ENCODE measurements at regions not wholly inside any gene's neighbourhood (a gene's known extent, or its start where the extent isn't known, plus 50 kb on each side); places are given as distances from the start of the nearest gene placed in this dataset.

GRCh38 chr17:77321649-77322513 lies 181.1 kb downstream of the SEC14L1 start:
- peaks cover 51% of the 10 kb centered on the region for H3K4me1 ChIP-seq (ENCODE audit: low read depth, poor library complexity, severe bottlenecking)

GRCh38 chr17:77322514-77323412 lies 182.0 kb downstream of the SEC14L1 start:
- no peak overlapping the region for H3K27ac ChIP-seq

More at GRCh38 chr17:77321649-77322513, 181.1 kb downstream of the SEC14L1 start:
- Histone ChIP-seq H4K20me1 (ENCODE audit: insufficient read depth) (no peaks in the 10 kb centered on the region), H3K27me3 (ENCODE audit: insufficient read depth, low read depth) (no peaks in the 10 kb centered on the region), H3K9ac (peak overlapping the region; percentile 93; the same call in 1 of the 2 replicates), H3K79me2 (ENCODE audit: insufficient read depth, low read depth) (peaks cover 69% of the 10 kb centered on the region), H3K27ac (peak overlapping the region; percentile 88; the same call in 1 of the 2 replicates), H2AFZ (ENCODE audit: low read depth) (no peak overlapping the region), H3K36me3 (ENCODE audit: insufficient read depth) (no peaks in the 10 kb centered on the region), H3K4me3 (IDR thresholded peaks at IDR 0.05; ENCODE audit: insufficient read depth, low read depth, low read length) (no peak overlapping the region), H3K4me2 (peak overlapping the region; percentile 44)
- TF ChIP-seq CTCF (conservative IDR thresholded peaks at IDR 0.05; ENCODE audit: low read depth, low read length), result no peak

GRCh38 chr17:77323413-77324171 lies 182.8 kb downstream of the SEC14L1 start:
- peaks cover 57% of the 10 kb centered on the region for H3K4me1 ChIP-seq (ENCODE audit: low read depth, poor library complexity, severe bottlenecking)
- peaks cover 86% of the 10 kb centered on the region for H3K79me2 ChIP-seq (ENCODE audit: insufficient read depth, low read depth)
- H3K4me3 ChIP-seq (IDR thresholded peaks at IDR 0.05; ENCODE audit: insufficient read depth, low read depth, low read length), result no peak overlapping the region
- no peaks in the 10 kb centered on the region for H3K27me3 ChIP-seq (ENCODE audit: insufficient read depth, low read depth)
- no peak overlapping the region for H2AFZ ChIP-seq (ENCODE audit: low read depth)
- no peak for TF ChIP-seq CTCF (conservative IDR thresholded peaks at IDR 0.05; ENCODE audit: low read depth, low read length)
- peak overlapping the region; percentile 74; the same call in 1 of the 2 replicates for H3K27ac ChIP-seq
- H3K4me2 ChIP-seq, result peak overlapping the region; percentile 50; the same call in 1 of the 2 replicates
- H3K36me3 ChIP-seq (ENCODE audit: insufficient read depth), result no peaks in the 10 kb centered on the region
- H3K9ac ChIP-seq, result no peak overlapping the region
- H4K20me1 ChIP-seq (ENCODE audit: insufficient read depth), result no peaks in the 10 kb centered on the region

More at GRCh38 chr17:77322514-77323412, 182.0 kb downstream of the SEC14L1 start:
- H2AFZ ChIP-seq (ENCODE audit: low read depth), result no peak overlapping the region
- TF ChIP-seq CTCF (conservative IDR thresholded peaks at IDR 0.05; ENCODE audit: low read depth, low read length), result no peak
- peak overlapping the region; percentile 44; the same call in 1 of the 2 replicates for H3K4me2 ChIP-seq
- peaks cover 51% of the 10 kb centered on the region for H3K4me1 ChIP-seq (ENCODE audit: low read depth, poor library complexity, severe bottlenecking)
- no peaks in the 10 kb centered on the region for H4K20me1 ChIP-seq (ENCODE audit: insufficient read depth)
- peaks cover 78% of the 10 kb centered on the region for H3K79me2 ChIP-seq (ENCODE audit: insufficient read depth, low read depth)
- H3K4me3 ChIP-seq (IDR thresholded peaks at IDR 0.05; ENCODE audit: insufficient read depth, low read depth, low read length), result no peak overlapping the region
- H3K9ac ChIP-seq, result no peak overlapping the region
- no peaks in the 10 kb centered on the region for H3K36me3 ChIP-seq (ENCODE audit: insufficient read depth)
- H3K27me3 ChIP-seq (ENCODE audit: insufficient read depth, low read depth), result no peaks in the 10 kb centered on the region

GRCh38 chr17:77324227-77324626 lies 183.5 kb downstream of the SEC14L1 start:
- TF ChIP-seq CTCF (conservative IDR thresholded peaks at IDR 0.05; ENCODE audit: low read depth, low read length), result no peak
- peak overlapping the region; percentile 74; the same call in 1 of the 2 replicates for H3K27ac ChIP-seq
- no peak overlapping the region for H3K4me3 ChIP-seq (IDR thresholded peaks at IDR 0.05; ENCODE audit: insufficient read depth, low read depth, low read length)
- peaks cover 92% of the 10 kb centered on the region for H3K79me2 ChIP-seq (ENCODE audit: insufficient read depth, low read depth)
- no peaks in the 10 kb centered on the region for H3K27me3 ChIP-seq (ENCODE audit: insufficient read depth, low read depth)
- H3K4me1 ChIP-seq (ENCODE audit: low read depth, poor library complexity, severe bottlenecking), result peaks cover 57% of the 10 kb centered on the region
- H4K20me1 ChIP-seq (ENCODE audit: insufficient read depth), result no peaks in the 10 kb centered on the region
- H3K4me2 ChIP-seq, result peak overlapping the region; percentile 50
- H2AFZ ChIP-seq (ENCODE audit: low read depth), result no peak overlapping the region
- H3K9ac ChIP-seq, result peak overlapping the region; percentile 16; the same call in 1 of the 2 replicates
- no peaks in the 10 kb centered on the region for H3K36me3 ChIP-seq (ENCODE audit: insufficient read depth)
